ENCODE measurements at regions not wholly inside any gene's neighbourhood (a gene's known extent, or its start where the extent isn't known, plus 50 kb on each side); places are given as distances from the start of the nearest gene placed in this dataset.
"Not testable (repeated sequence)": the region's sequence is repeated elsewhere in the genome, so short reads cannot be mapped to it uniquely, and the experiment has no call there.

GRCh38 chr5:39629946-39630345 lies 205.2 kb upstream of the DAB2 start:
- no peak for DNase-seq

- no peak for DNase-seq
Measured at GRCh38 chr5:39628348-39628747, 203.6 kb upstream of the DAB2 start.

- no peak for DNase-seq
Measured at GRCh38 chr5:39624890-39625289, 200.1 kb upstream of the DAB2 start.

- DNase-seq: no peak
Measured at GRCh38 chr5:39624268-39624886, 199.6 kb upstream of the DAB2 start.

GRCh38 chr5:39623291-39623865 lies 198.6 kb upstream of the DAB2 start:
- no peak for DNase-seq

- no peak for DNase-seq
Measured at GRCh38 chr5:39622281-39622680, 197.5 kb upstream of the DAB2 start.

GRCh38 chr5:39619168-39619818 lies 194.5 kb upstream of the DAB2 start:
- DNase-seq: no peak

- no peak for DNase-seq
Measured at GRCh38 chr5:39618391-39618790, 193.6 kb upstream of the DAB2 start.

GRCh38 chr5:39616131-39616530 lies 191.4 kb upstream of the DAB2 start:
- DNase-seq: no peak

GRCh38 chr5:39611076-39611475 lies 186.3 kb upstream of the DAB2 start:
- not testable (repeated sequence) for DNase-seq

- DNase-seq: no peak
Measured at GRCh38 chr5:39608024-39608423, 183.2 kb upstream of the DAB2 start.

GRCh38 chr5:39606591-39606990 lies 181.8 kb upstream of the DAB2 start:
- DNase-seq: no peak

- no peak for DNase-seq
Measured at GRCh38 chr5:39605588-39606575, 181.1 kb upstream of the DAB2 start.

- no peak for DNase-seq
Measured at GRCh38 chr5:39605145-39605544, 180.4 kb upstream of the DAB2 start.

GRCh38 chr5:39604491-39604890 lies 179.7 kb upstream of the DAB2 start:
- DNase-seq: no peak

GRCh38 chr5:39599721-39600431 lies 175.1 kb upstream of the DAB2 start:
- DNase-seq: no peak

- no peak for DNase-seq
Measured at GRCh38 chr5:39598661-39599248, 174.0 kb upstream of the DAB2 start.

- DNase-seq: no peak
Measured at GRCh38 chr5:39588179-39588578, 163.4 kb upstream of the DAB2 start.

GRCh38 chr5:39587675-39588074 lies 162.9 kb upstream of the DAB2 start:
- no peak for DNase-seq

GRCh38 chr5:39586185-39586584 lies 161.4 kb upstream of the DAB2 start:
- DNase-seq: no peak

GRCh38 chr5:39584927-39585326 lies 160.1 kb upstream of the DAB2 start:
- DNase-seq: no peak

All from CD4-positive, alpha-beta T cell treated with Interleukin-17A for 4 hours (primary cell).